ENCODE measurements at regions not wholly inside any gene's neighbourhood (a gene's known extent, or its start where the extent isn't known, plus 50 kb on each side); places are given as distances from the start of the nearest gene placed in this dataset.

- TF ChIP-seq ZFX (IDR thresholded peaks at IDR 0.05; ENCODE audit: borderline replicate concordance) (no peak), CTCF (IDR thresholded peaks at IDR 0.05) (no peak)
These were observed 97.8 kb downstream of the BANF2 start for GRCh38 chr20:17797579-17797978.

Data from 22Rv1 (cell line).